GM12878 (cell line): ENCODE measurements at regions not wholly inside any gene's neighbourhood (a gene's known extent, or its start where the extent isn't known, plus 50 kb on each side); places are given as distances from the start of the nearest gene placed in this dataset.
A peak's percentile ranks its signal among the peaks of the same experiment; 100 is the strongest.

Experiments
- BHLHE40 ChIP-seq, 2 experiments: fragments of 450-650 bp in 1 of 2; IDR thresholded peaks; 2 replicates each; pipeline ENCODE4 v1.6.1; 2011 to 2017; ENCODE audit warnings: low read depth in 2 of 2, borderline replicate concordance in 1 of 2, improper control_type of control experiment in 1 of 2, low read length in 1 of 2, mild to moderate bottlenecking in 1 of 2
- BMI1 ChIP-seq: fragments of 450-650 bp; IDR thresholded peaks from 2 replicates; pipeline ENCODE4 v1.6.1; 2016; ENCODE audit warnings: mild to moderate bottlenecking, moderate library complexity, borderline replicate concordance
- CHD2 ChIP-seq: IDR thresholded peaks from 2 replicates; pipeline ENCODE4 v1.6.1; 2011; ENCODE audit warnings: low read depth, low read length, improper control_type of control experiment, borderline replicate concordance
- CREM ChIP-seq: IDR thresholded peaks from 2 replicates; pipeline ENCODE4 v1.6.1; 2014; ENCODE audit warnings: antibody characterized with exemption, low read depth
- EGR1 ChIP-seq, 2 experiments: IDR thresholded peaks; 1 replicate in 1 of 2; 2 replicates in 1 of 2; pipeline ENCODE4 v1.6.1; 2011 to 2012; ENCODE audit warnings: low read depth in 2 of 2, low read length in 2 of 2, borderline replicate concordance in 1 of 2, mild to moderate bottlenecking in 1 of 2, moderate library complexity in 1 of 2
- EP300 ChIP-seq, 2 experiments: fragments of 150-350 bp in 1 of 2; IDR thresholded peaks; 2 replicates each; pipeline ENCODE4 v1.6.1; 2011 to 2012; ENCODE audit warnings: low read depth in 2 of 2, low read length in 2 of 2, borderline replicate concordance in 1 of 2, improper control_type of control experiment in 1 of 2, inconsistent platforms in 1 of 2; ENCODE audit not compliant: control insufficient read depth in 1 of 2
- EZH2 ChIP-seq: IDR thresholded peaks from 2 replicates; pipeline ENCODE4 v1.6.1; 2012; ENCODE audit warnings: low read depth, mild to moderate bottlenecking, control low read depth, inconsistent platforms, low read length, borderline replicate concordance; ENCODE audit not compliant: control insufficient read depth
- FOXM1 ChIP-seq: IDR thresholded peaks from 2 replicates; pipeline ENCODE4 v1.6.1; 2012; ENCODE audit warnings: low read depth, mild to moderate bottlenecking, inconsistent platforms, low read length, moderate library complexity
- GABPA ChIP-seq: IDR thresholded peaks from 2 replicates; pipeline ENCODE4 v1.6.1; 2014; ENCODE audit warnings: antibody characterized with exemption, low read depth, mild to moderate bottlenecking, inconsistent platforms
- IKZF1 ChIP-seq: fragments of 450-650 bp; conservative IDR thresholded peaks from 2 replicates; pipeline ENCODE4 v1.6.1; 2017; ENCODE audit warnings: antibody characterized with exemption, mild to moderate bottlenecking
- MEF2A ChIP-seq: IDR thresholded peaks from 2 replicates; pipeline ENCODE4 v1.6.1; 2011; ENCODE audit warnings: low read depth, mild to moderate bottlenecking, low read length, moderate library complexity; ENCODE audit not compliant: insufficient read depth
- MYB ChIP-seq: fragments of 150-350 bp; IDR thresholded peaks from 2 replicates; pipeline ENCODE4 v1.6.1; 2014; ENCODE audit warnings: mild to moderate bottlenecking, low read depth, low read length, borderline replicate concordance
- MYC ChIP-seq: IDR thresholded peaks from 2 replicates; pipeline ENCODE4 v1.6.1; 2011; ENCODE audit warnings: mild to moderate bottlenecking, low read length, moderate library complexity, inconsistent platforms; ENCODE audit not compliant: insufficient read depth, insufficient replicate concordance, insufficient read length, severe bottlenecking
- NBN ChIP-seq: fragments of 450-650 bp; IDR thresholded peaks from 2 replicates; pipeline ENCODE4 v1.6.1; 2016
- NR2C2 ChIP-seq: IDR thresholded peaks from 2 replicates; pipeline ENCODE4 v1.6.1; 2011; ENCODE audit warnings: borderline replicate concordance, low read depth; ENCODE audit not compliant: control insufficient read depth, insufficient read length
- NRF1 ChIP-seq: conservative IDR thresholded peaks from 2 replicates; pipeline ENCODE4 v1.6.1; 2011; ENCODE audit warnings: mild to moderate bottlenecking, low read depth, low read length, improper control_type of control experiment
- RUNX3 ChIP-seq: IDR thresholded peaks from 2 replicates; pipeline ENCODE4 v1.6.1; 2012; ENCODE audit warnings: low read length, inconsistent platforms
- SPI1 ChIP-seq: IDR thresholded peaks from 2 replicates; pipeline ENCODE4 v1.6.1; 2011; ENCODE audit warnings: low read depth, mild to moderate bottlenecking, low read length, moderate library complexity, borderline replicate concordance; ENCODE audit not compliant: insufficient read depth
- SREBF2 ChIP-seq: IDR thresholded peaks from 2 replicates; pipeline ENCODE4 v1.6.1; 2012; ENCODE audit warnings: mild to moderate bottlenecking, low read length
- ZBED1 ChIP-seq: IDR thresholded peaks from 2 replicates; pipeline ENCODE4 v1.6.1; 2016; ENCODE audit warnings: borderline replicate concordance
- TF ChIP-seq, protein P1 (sequence below): IDR thresholded peaks from 2 replicates; pipeline ENCODE4 v1.6.1; 2012; ENCODE audit warnings: mild to moderate bottlenecking, low read depth, low read length
- TF ChIP-seq, protein P2 (sequence below): fragments of 450-650 bp; IDR thresholded peaks from 2 replicates; pipeline ENCODE4 v1.6.1; 2016; ENCODE audit warnings: mild to moderate bottlenecking
- TF ChIP-seq, protein P3 (sequence below), 3 experiments: IDR thresholded peaks in 2 of 3; conservative IDR thresholded peaks in 1 of 3; 2 replicates each; pipeline ENCODE4 v1.5.1; 2011; ENCODE audit warnings: low read depth in 3 of 3, low read length in 3 of 3, mild to moderate bottlenecking in 3 of 3, control low read depth in 2 of 3, moderate library complexity in 2 of 3, inconsistent platforms in 1 of 3, mixed read lengths in 1 of 3; ENCODE audit not compliant: control insufficient read depth in 2 of 3, insufficient read depth in 1 of 3; ENCODE audit errors: extremely low read depth in 1 of 3

GRCh38 chr6:141483598-141484061 is 649.1 kb upstream of the GJE1 start (continued):
- TF ChIP-seq, protein P1, sequence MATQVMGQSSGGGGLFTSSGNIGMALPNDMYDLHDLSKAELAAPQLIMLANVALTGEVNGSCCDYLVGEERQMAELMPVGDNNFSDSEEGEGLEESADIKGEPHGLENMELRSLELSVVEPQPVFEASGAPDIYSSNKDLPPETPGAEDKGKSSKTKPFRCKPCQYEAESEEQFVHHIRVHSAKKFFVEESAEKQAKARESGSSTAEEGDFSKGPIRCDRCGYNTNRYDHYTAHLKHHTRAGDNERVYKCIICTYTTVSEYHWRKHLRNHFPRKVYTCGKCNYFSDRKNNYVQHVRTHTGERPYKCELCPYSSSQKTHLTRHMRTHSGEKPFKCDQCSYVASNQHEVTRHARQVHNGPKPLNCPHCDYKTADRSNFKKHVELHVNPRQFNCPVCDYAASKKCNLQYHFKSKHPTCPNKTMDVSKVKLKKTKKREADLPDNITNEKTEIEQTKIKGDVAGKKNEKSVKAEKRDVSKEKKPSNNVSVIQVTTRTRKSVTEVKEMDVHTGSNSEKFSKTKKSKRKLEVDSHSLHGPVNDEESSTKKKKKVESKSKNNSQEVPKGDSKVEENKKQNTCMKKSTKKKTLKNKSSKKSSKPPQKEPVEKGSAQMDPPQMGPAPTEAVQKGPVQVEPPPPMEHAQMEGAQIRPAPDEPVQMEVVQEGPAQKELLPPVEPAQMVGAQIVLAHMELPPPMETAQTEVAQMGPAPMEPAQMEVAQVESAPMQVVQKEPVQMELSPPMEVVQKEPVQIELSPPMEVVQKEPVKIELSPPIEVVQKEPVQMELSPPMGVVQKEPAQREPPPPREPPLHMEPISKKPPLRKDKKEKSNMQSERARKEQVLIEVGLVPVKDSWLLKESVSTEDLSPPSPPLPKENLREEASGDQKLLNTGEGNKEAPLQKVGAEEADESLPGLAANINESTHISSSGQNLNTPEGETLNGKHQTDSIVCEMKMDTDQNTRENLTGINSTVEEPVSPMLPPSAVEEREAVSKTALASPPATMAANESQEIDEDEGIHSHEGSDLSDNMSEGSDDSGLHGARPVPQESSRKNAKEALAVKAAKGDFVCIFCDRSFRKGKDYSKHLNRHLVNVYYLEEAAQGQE, result no peak
- TF ChIP-seq EZH2 (no peak), MYC (no peak), FOXM1 (peak; percentile 92), GABPA (peak; percentile 61; the same call in 1 of the 2 replicates), CHD2 (peak; percentile 86), IKZF1 (peak; percentile 88), MEF2A (peak; percentile 99), CREM (peak; percentile 91), SPI1 (no peak), RUNX3 (peak; percentile 98), EGR1 (IDR thresholded peaks at IDR 0.05; ENCODE audit: borderline replicate concordance in 1 of 2, low read depth in 2 of 2, low read length in 2 of 2) (no peak), ZBED1 (peak; percentile 88; the same call in 1 of the 2 replicates), BHLHE40 (IDR thresholded peaks at IDR 0.05; ENCODE audit: borderline replicate concordance in 1 of 2, low read depth in 2 of 2, low read length in 1 of 2) (peak; percentile 42 to 73; a peak in 2 of 4 replicates), NBN (peak; percentile 77; the same call in 1 of the 2 replicates), SREBF2 (no peak), NRF1 (no peak), BMI1 (peak; percentile 64), EP300 (IDR thresholded peaks at IDR 0.05; ENCODE audit: borderline replicate concordance in 1 of 2, control insufficient read depth in 1 of 2, low read depth in 2 of 2, low read length in 2 of 2) (peak; percentile 94 to 99), NR2C2 (no peak), MYB (peak; percentile 84; the same call in 1 of the 2 replicates)
- TF ChIP-seq, protein P2, sequence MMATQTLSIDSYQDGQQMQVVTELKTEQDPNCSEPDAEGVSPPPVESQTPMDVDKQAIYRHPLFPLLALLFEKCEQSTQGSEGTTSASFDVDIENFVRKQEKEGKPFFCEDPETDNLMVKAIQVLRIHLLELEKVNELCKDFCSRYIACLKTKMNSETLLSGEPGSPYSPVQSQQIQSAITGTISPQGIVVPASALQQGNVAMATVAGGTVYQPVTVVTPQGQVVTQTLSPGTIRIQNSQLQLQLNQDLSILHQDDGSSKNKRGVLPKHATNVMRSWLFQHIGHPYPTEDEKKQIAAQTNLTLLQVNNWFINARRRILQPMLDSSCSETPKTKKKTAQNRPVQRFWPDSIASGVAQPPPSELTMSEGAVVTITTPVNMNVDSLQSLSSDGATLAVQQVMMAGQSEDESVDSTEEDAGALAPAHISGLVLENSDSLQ, result peak; percentile 87
- TF ChIP-seq, protein P3, sequence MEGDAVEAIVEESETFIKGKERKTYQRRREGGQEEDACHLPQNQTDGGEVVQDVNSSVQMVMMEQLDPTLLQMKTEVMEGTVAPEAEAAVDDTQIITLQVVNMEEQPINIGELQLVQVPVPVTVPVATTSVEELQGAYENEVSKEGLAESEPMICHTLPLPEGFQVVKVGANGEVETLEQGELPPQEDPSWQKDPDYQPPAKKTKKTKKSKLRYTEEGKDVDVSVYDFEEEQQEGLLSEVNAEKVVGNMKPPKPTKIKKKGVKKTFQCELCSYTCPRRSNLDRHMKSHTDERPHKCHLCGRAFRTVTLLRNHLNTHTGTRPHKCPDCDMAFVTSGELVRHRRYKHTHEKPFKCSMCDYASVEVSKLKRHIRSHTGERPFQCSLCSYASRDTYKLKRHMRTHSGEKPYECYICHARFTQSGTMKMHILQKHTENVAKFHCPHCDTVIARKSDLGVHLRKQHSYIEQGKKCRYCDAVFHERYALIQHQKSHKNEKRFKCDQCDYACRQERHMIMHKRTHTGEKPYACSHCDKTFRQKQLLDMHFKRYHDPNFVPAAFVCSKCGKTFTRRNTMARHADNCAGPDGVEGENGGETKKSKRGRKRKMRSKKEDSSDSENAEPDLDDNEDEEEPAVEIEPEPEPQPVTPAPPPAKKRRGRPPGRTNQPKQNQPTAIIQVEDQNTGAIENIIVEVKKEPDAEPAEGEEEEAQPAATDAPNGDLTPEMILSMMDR (IDR thresholded peaks at IDR 0.05 in 2 of 3, conservative IDR thresholded peaks at IDR 0.05 in 1 of 3; ENCODE audit: control insufficient read depth in 2 of 3, extremely low read depth in 1 of 3, insufficient read depth in 1 of 3, low read depth in 3 of 3, low read length in 3 of 3), result no peak
